ENCODE measurements at regions not wholly inside any gene's neighbourhood (a gene's known extent, or its start where the extent isn't known, plus 50 kb on each side); places are given as distances from the start of the nearest gene placed in this dataset.

DNA sequence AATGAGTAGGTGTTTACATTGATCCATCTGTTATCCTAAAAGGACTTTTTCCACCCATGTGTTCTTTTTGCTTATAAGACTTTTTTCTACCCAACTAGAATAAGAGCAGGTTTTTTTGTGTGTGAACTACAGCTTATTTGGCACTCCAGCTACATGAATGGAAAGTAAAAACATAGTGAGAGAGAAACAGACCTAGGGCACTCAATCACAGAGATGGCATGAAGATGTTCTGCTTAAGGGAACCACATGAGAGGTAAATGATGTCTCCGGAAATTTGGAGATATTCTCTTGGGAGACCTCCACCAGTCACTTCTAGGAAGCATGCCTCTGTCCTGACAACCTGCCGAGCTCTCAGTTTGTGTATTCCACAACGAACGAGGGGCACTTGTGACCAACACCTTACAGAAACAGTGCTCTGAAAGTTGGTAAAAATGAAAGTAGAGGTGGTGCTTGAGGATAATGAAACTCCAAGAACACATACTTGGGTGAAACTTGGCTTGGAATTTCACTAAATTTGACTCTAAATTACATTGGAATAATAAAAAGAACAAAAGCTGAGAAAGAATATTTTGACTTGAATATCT is 788.4 kb upstream of the GALNTL6 start:
- Histone ChIP-seq H3K27me3 (no peaks in the 10 kb centered on the region), H3K4me1 (no peaks in the 10 kb centered on the region), H3K9me3 (no peaks in the 10 kb centered on the region), H3K36me3 (no peaks in the 10 kb centered on the region), H3K27ac (no peak overlapping the region), H3K4me3 (no peak overlapping the region)
- intact Hi-C loops (cut with DNase I) = no loop called here
- WGBS, 2 donors = 63 to 76% methylated on average over 4 of the region's 4 CpGs
- TF ChIP-seq, protein P1, sequence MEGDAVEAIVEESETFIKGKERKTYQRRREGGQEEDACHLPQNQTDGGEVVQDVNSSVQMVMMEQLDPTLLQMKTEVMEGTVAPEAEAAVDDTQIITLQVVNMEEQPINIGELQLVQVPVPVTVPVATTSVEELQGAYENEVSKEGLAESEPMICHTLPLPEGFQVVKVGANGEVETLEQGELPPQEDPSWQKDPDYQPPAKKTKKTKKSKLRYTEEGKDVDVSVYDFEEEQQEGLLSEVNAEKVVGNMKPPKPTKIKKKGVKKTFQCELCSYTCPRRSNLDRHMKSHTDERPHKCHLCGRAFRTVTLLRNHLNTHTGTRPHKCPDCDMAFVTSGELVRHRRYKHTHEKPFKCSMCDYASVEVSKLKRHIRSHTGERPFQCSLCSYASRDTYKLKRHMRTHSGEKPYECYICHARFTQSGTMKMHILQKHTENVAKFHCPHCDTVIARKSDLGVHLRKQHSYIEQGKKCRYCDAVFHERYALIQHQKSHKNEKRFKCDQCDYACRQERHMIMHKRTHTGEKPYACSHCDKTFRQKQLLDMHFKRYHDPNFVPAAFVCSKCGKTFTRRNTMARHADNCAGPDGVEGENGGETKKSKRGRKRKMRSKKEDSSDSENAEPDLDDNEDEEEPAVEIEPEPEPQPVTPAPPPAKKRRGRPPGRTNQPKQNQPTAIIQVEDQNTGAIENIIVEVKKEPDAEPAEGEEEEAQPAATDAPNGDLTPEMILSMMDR (IDR thresholded peaks at IDR 0.05) = no peak
- DNase-seq = no peak

DNA sequence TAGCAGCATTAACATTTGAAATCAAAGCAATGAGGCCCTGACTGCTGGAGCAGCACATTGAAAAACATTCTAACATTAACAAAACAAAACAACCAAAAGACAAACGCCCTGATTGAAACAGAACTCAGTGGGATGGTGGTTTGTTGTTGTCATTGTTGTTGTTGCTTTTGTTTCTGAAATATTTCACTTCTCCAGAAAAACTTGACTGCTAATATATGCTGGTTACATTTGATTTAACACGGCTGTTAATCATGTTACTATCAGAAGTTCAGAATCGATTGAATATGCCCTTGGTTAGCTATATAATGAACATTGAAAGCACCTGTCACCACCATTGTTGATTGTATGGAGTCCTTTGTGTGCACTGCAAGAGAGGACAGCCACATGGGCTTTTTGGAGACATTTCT is 790.4 kb upstream of the GALNTL6 start:
- Histone ChIP-seq H3K36me3 (no peaks in the 10 kb centered on the region), H3K4me3 (no peak overlapping the region), H3K4me1 (no peaks in the 10 kb centered on the region), H3K27me3 (no peaks in the 10 kb centered on the region), H3K27ac (no peak overlapping the region), H3K9me3 (no peaks in the 10 kb centered on the region)
- 55 to 56% methylated on average over 3 of the region's 3 CpGs for WGBS, 2 donors
- no peak for DNase-seq
- no peak for TF ChIP-seq POLR2A (IDR thresholded peaks at IDR 0.05)
- TF ChIP-seq, protein P1 (IDR thresholded peaks at IDR 0.05) = no peak
- intact Hi-C loops (cut with DNase I) = no loop called here

- no peak for DNase-seq
- no peaks in the 10 kb centered on the region for H3K36me3 ChIP-seq
- H3K27me3 ChIP-seq = no peaks in the 10 kb centered on the region
- no peaks in the 10 kb centered on the region for H3K4me1 ChIP-seq
- intact Hi-C loops (cut with DNase I) = no loop called here
- no peaks in the 10 kb centered on the region for H3K9me3 ChIP-seq
- WGBS, 2 donors = 29% methylated on average over 1 of the region's 1 CpG; no CpG with 5 or more reads in 1 of the 2 donors
- no peak overlapping the region for H3K27ac ChIP-seq
- no peak for TF ChIP-seq POLR2A (IDR thresholded peaks at IDR 0.05)
- TF ChIP-seq, protein P1 (IDR thresholded peaks at IDR 0.05) = no peak
- H3K4me3 ChIP-seq = no peak overlapping the region
Observed at GRCh38 chr4:171017593-171017992, 795.6 kb upstream of the GALNTL6 start.

DNA sequence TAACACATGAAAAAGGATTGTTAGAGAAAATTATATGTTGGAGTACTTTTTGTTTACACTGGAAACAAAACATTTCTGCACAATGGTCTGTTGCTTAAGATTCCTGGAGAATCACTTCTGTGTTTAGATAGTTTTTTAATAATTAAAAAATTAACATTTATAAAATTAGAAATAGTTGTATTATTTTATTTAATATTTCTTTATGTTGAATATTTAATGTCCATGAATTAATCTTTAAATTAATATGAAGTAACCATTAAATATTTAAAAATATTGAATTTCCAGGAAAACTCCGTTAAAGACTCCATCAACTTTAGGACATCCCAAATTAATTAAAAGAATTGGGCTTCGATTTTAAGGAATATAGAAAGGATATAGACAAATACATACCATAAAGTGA is 797.1 kb upstream of the GALNTL6 start:
- H3K27me3 ChIP-seq = no peaks in the 10 kb centered on the region
- no peaks in the 10 kb centered on the region for H3K9me3 ChIP-seq
- no peak for DNase-seq
- WGBS, 2 donors = 23 to 50% methylated on average over 2 of the region's 2 CpGs
- TF ChIP-seq, protein P1 (IDR thresholded peaks at IDR 0.05) = no peak
- TF ChIP-seq POLR2A (IDR thresholded peaks at IDR 0.05) = no peak
- H3K4me3 ChIP-seq = no peak overlapping the region
- H3K36me3 ChIP-seq = no peaks in the 10 kb centered on the region
- intact Hi-C loops (cut with DNase I) = no loop called here
- no peak overlapping the region for H3K27ac ChIP-seq
- no peaks in the 10 kb centered on the region for H3K4me1 ChIP-seq

DNA sequence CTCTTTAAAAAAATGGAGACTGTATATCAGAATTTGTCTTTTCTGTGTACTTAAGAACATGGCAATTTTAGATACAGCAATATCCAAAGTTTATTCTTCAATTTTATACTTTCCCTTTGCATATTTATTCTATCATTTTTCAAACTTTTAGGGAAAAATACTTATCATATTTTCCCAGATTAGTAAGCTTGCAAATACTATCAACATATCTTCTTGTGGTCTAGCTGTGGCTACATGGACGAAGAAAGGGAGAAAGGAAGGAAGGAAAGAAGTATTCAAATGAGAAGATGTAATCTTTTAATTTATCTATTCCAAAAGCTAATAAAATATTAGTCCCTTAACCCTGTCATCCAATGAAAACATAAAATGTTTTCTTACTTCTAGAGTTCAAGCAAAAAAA is 797.8 kb upstream of the GALNTL6 start:
- no peaks in the 10 kb centered on the region for H3K9me3 ChIP-seq
- no peaks in the 10 kb centered on the region for H3K36me3 ChIP-seq
- intact Hi-C loops (cut with DNase I) = no loop called here
- H3K4me3 ChIP-seq = no peak overlapping the region
- no peaks in the 10 kb centered on the region for H3K4me1 ChIP-seq
- no peak for DNase-seq
- H3K27ac ChIP-seq = no peak overlapping the region
- WGBS, 2 donors = 4 to 13% methylated on average over 1 of the region's 1 CpG
- no peaks in the 10 kb centered on the region for H3K27me3 ChIP-seq
- TF ChIP-seq POLR2A (IDR thresholded peaks at IDR 0.05) = no peak
- TF ChIP-seq, protein P1 (IDR thresholded peaks at IDR 0.05) = no peak

All from esophagus squamous epithelium (tissue), 5 donors.